ENCODE measurements at regions not wholly inside any gene's neighbourhood (a gene's known extent, or its start where the extent isn't known, plus 50 kb on each side); places are given as distances from the start of the nearest gene placed in this dataset.
"Not testable (repeated sequence)": the region's sequence is repeated elsewhere in the genome, so short reads cannot be mapped to it uniquely, and the experiment has no call there.

- no peak for DNase-seq
Observed at GRCh38 chr14:66295386-66295785, 190.8 kb upstream of the CCDC196 start.

GRCh38 chr14:66300886-66301285 is 185.3 kb upstream of the CCDC196 start:
- no peak for DNase-seq

GRCh38 chr14:66306101-66306500 is 180.1 kb upstream of the CCDC196 start:
- DNase-seq = no peak

GRCh38 chr14:66311058-66311457 is 175.1 kb upstream of the CCDC196 start:
- DNase-seq = no peak

GRCh38 chr14:66311990-66312389 is 174.2 kb upstream of the CCDC196 start:
- DNase-seq = no peak

GRCh38 chr14:66312451-66312850 is 173.7 kb upstream of the CCDC196 start:
- no peak for DNase-seq

GRCh38 chr14:66315098-66315497 is 171.1 kb upstream of the CCDC196 start:
- no peak for DNase-seq

- DNase-seq = no peak
Observed at GRCh38 chr14:66315548-66315947, 170.6 kb upstream of the CCDC196 start.

- no peak for DNase-seq
Observed at GRCh38 chr14:66322564-66322963, 163.6 kb upstream of the CCDC196 start.

GRCh38 chr14:66330228-66330627 is 155.9 kb upstream of the CCDC196 start:
- no peak for DNase-seq

GRCh38 chr14:66330916-66331315 is 155.3 kb upstream of the CCDC196 start:
- no peak for DNase-seq

GRCh38 chr14:66333293-66333692 is 152.9 kb upstream of the CCDC196 start:
- DNase-seq = not testable (repeated sequence)

GRCh38 chr14:66341239-66341638 is 144.9 kb upstream of the CCDC196 start:
- DNase-seq = no peak

GRCh38 chr14:66345986-66346385 is 140.2 kb upstream of the CCDC196 start:
- DNase-seq = no peak

- no peak for DNase-seq
Observed at GRCh38 chr14:66351310-66351709, 134.9 kb upstream of the CCDC196 start.

GRCh38 chr14:66359500-66359899 is 126.7 kb upstream of the CCDC196 start:
- DNase-seq = peak; percentile 82

GRCh38 chr14:66360366-66360926 is 125.7 kb upstream of the CCDC196 start:
- peak; percentile 58 for DNase-seq

GRCh38 chr14:66361013-66361412 is 125.2 kb upstream of the CCDC196 start:
- DNase-seq = no peak

- no peak for DNase-seq
Observed at GRCh38 chr14:66365388-66365787, 120.8 kb upstream of the CCDC196 start.

GRCh38 chr14:66369157-66369697 is 116.9 kb upstream of the CCDC196 start:
- DNase-seq = no peak

GRCh38 chr14:66371776-66372175 is 114.4 kb upstream of the CCDC196 start:
- DNase-seq = no peak

GRCh38 chr14:66375046-66375964 is 110.9 kb upstream of the CCDC196 start:
- DNase-seq = no peak

- no peak for DNase-seq
Observed at GRCh38 chr14:66377574-66377973, 108.6 kb upstream of the CCDC196 start.
